ENCODE measurements at regions not wholly inside any gene's neighbourhood (a gene's known extent, or its start where the extent isn't known, plus 50 kb on each side); places are given as distances from the start of the nearest gene placed in this dataset.
A peak's percentile ranks its signal among the peaks of the same experiment; 100 is the strongest.
"Not testable (repeated sequence)": the region's sequence is repeated elsewhere in the genome, so short reads cannot be mapped to it uniquely, and the experiment has no call there.

DNA sequence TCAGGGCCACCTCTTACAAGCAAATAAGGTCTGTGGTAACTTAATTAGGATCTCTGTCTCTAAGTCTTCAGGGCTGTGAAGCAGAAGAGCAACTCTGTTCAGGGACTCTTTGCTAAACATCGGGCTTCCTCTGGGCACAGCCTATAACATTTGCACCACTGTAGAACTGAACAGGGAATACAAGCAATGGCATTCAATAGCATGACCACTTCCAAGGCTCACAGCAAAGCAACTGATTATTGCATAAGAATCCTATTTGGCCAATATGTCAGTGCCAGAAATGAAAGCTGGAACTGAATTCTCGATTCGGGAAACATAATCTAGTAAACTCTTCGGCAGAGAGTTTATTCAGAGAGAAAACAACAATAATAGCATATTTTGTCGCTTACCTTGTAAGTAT lies 92.2 kb upstream of the AMZ2 start:
- Mint-ChIP-seq H3K27me3 (no peaks in the 10 kb centered on the region), H3K36me3 (ENCODE audit: low read depth) (no peaks in the 10 kb centered on the region), H3K27ac (no peak overlapping the region), H3K4me1 (ENCODE audit: low read depth) (no peaks in the 10 kb centered on the region), H3K4me3 (no peak overlapping the region), H3K9me3 (no peaks in the 10 kb centered on the region)
- intact Hi-C loops (cut with micrococcal nuclease), result no loop called here

DNA sequence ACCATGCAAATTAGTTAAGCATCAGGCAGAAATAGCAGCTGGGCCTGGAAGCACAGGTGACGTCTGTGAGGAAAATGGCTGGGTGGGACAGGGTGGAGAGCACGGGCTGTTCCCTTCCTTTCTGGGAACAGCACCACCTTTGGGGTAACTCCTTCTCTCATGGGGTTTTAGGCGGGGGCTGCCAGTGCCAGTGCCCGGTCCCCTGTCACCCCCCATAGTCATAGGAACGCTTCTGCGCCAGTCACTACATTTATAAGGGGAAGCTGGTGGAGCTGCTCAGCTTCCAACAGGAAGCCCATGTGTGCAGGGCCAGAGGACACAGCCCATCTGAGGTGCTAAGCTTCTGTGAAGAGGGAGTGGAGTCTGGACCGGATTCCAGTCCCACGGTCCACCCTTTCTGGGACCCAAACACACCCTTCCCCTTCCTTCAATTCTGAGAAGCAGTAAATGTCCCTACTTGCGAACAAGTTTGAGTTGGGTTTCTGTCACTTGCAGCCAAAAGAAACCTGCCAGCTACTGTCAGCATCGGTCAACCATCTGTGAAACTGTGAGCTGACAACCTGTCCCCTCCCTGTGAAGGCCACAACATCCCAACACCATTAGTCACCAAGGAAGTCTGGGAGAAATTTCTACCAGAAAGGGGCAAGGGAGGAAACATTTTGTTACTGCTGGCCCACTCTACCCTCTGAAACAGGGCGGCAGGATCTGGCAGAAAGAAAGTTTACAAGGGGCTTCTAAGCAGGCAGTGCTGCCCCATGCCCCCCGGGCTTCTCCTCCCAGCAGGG lies 86.0 kb upstream of the AMZ2 start:
- Mint-ChIP-seq H3K27ac (no peak overlapping the region), H3K4me1 (ENCODE audit: low read depth) (no peaks in the 10 kb centered on the region), H3K4me3 (no peak overlapping the region), H3K27me3 (no peaks in the 10 kb centered on the region), H3K36me3 (ENCODE audit: low read depth) (no peaks in the 10 kb centered on the region), H3K9me3 (no peaks in the 10 kb centered on the region)
- intact Hi-C loops (cut with micrococcal nuclease), result no loop called here

DNA sequence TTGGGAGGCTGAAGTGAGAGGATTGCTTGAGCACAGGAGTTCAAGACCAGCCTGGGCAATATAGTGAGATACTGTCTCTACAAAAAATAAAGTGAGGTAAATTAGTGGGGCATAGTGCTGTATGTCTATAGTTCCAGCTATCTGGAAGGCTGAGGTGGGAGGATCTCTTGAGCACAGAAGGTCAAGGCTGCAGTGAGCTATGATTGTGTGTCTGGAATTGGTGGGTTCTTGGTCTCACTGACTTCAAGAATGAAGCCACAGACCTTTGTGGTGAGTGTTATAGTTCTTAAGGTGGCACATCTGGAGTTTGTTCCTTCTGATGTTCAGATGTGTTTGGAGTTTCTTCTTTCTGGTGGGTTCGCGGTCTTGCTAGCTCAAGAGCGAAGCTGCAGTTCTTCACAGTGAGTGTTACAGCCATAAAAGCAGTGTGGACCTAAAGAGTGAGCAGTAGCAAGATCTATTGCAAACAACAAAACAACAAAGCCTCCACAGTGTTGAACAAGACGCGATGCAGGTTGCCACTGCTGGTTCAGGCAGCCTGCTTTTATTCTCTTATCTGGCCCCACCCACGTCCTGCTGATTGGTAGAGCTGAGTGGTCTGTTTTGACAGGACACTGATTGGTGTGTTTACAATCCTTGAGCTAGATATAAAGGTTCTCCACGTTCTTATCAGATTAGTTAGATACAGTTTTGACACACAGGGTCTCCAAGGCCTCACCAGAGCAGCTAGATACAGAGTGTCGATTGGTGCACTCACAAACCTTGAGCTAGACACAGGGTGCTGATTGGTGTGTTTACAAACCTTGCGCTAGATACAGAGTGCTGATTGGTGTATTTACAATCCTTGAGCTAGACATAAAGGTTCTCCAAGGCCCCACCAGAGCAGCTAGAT lies 79.3 kb upstream of the AMZ2 start:
- H3K9me3 Mint-ChIP-seq; H3K27me3 Mint-ChIP-seq; H3K4me1 Mint-ChIP-seq (ENCODE audit: low read depth); H3K27ac Mint-ChIP-seq; intact Hi-C loops (cut with micrococcal nuclease); H3K4me3 Mint-ChIP-seq; H3K36me3 Mint-ChIP-seq (ENCODE audit: low read depth): not testable (repeated sequence)

DNA sequence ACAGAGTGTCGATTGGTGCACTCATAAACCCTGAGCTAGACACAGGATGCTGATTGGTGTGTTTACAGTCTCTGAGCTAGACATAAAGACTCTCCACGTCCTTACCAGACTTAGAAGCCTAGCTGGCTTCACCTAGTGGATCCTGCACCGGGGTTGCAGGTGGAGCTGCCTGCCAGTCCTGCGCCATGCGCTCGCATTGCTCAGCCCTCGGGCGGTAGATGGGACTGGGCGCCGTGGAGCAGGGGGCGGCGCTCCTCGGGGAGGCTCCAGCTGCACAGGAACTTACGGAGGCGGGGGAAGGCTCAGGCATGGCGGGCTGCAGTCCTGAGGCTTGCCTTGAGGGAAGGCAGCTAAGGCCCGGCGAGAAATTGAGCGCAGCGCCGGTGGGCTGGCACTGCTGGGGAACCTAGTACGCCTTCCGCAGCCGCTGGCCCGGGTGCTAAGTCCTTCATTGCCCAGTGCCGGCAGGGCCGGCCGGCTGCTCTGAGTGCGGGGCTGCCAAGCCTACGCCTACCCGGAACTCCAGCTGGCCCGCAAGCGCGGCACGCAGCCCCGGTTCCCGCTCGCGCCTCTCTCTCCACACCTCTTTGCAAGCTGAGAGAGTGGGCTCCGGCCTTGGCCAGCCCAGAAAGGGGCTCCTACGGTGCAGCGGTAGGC lies 78.5 kb upstream of the AMZ2 start:
- H3K9me3 Mint-ChIP-seq; H3K4me1 Mint-ChIP-seq (ENCODE audit: low read depth); H3K27me3 Mint-ChIP-seq; H3K36me3 Mint-ChIP-seq (ENCODE audit: low read depth); intact Hi-C loops (cut with micrococcal nuclease); H3K27ac Mint-ChIP-seq: not testable (repeated sequence)
- H3K4me3 Mint-ChIP-seq, result peak overlapping the region; percentile 17

DNA sequence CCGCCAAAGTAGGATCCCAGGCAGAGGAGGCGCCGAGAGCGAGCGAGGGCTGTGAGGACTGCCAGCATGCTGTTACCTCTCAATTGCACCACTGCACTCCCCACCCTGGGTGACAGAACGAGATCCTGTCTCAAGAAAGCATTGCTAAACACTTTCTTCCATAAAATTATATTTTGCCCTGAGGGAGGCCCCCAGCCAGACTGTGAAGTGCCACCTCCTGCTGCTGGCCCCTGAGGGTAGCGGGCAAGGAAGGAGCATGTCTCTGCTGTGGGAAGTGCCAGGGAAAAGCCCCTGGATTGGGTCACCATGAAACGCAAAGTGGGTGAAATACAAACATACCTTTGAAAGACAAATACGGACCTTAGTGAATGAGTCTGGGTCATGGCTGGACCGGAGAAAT lies 78.0 kb upstream of the AMZ2 start:
- Mint-ChIP-seq H3K4me1 (ENCODE audit: low read depth) (peaks cover 5% of the 10 kb centered on the region), H3K27me3 (no peaks in the 10 kb centered on the region), H3K27ac (no peak overlapping the region), H3K36me3 (ENCODE audit: low read depth) (no peaks in the 10 kb centered on the region), H3K9me3 (no peaks in the 10 kb centered on the region), H3K4me3 (no peak overlapping the region)
- intact Hi-C loops (cut with micrococcal nuclease), result no loop called here

DNA sequence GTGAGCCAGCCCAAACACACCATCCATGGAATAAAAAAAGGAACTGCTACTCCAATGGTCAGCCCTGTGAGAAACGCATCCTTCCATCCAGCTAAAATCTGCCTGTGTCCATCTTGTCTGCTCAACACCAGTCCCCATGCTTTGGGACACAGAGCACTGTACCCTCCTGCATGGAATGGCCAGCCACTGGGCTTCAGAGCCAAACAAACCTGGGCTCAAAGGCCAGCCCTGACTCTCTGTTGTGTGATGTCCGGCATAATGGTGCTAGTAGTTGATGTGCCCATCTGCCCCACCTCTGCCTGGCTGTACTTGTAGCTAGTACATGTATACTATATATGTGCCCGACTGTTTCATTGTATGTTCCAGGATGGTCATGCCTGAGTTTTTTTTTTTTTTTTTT lies 77.6 kb upstream of the AMZ2 start:
- Mint-ChIP-seq H3K9me3 (no peaks in the 10 kb centered on the region), H3K36me3 (ENCODE audit: low read depth) (no peaks in the 10 kb centered on the region), H3K4me1 (ENCODE audit: low read depth) (peaks cover 5% of the 10 kb centered on the region), H3K27me3 (no peaks in the 10 kb centered on the region), H3K4me3 (no peak overlapping the region), H3K27ac (no peak overlapping the region)
- intact Hi-C loops (cut with micrococcal nuclease), result no loop called here

DNA sequence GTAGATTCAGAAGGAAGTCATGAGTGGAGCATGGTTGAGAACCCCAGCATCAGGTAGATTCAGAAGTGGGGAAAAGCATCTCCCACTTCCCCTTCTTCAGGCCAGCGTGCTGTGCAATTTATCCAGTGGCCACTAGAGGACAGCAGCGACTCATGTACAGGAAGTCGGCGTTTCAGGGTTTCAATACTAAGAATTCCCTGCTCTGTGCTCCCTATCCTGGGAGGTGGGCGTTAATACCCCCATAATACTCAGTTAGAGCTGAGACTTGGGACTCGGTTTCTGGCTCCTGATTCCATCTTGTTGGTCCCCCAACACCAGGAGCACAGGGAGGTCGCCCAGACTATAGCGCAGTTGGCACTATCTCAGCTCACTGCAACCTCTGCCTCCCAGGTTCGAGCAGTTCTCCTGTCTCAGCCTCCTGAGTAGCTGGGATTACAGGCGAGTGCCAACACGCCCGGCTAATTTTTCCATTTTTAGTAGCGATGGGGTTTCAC lies 75.3 kb upstream of the AMZ2 start:
- no peak overlapping the region for H3K4me3 Mint-ChIP-seq
- intact Hi-C loops (cut with micrococcal nuclease), result no loop called here
- peaks cover 4% of the 10 kb centered on the region for H3K4me1 Mint-ChIP-seq (ENCODE audit: low read depth)
- H3K36me3 Mint-ChIP-seq (ENCODE audit: low read depth), result no peaks in the 10 kb centered on the region
- no peaks in the 10 kb centered on the region for H3K9me3 Mint-ChIP-seq
- no peak overlapping the region for H3K27ac Mint-ChIP-seq
- no peaks in the 10 kb centered on the region for H3K27me3 Mint-ChIP-seq

DNA sequence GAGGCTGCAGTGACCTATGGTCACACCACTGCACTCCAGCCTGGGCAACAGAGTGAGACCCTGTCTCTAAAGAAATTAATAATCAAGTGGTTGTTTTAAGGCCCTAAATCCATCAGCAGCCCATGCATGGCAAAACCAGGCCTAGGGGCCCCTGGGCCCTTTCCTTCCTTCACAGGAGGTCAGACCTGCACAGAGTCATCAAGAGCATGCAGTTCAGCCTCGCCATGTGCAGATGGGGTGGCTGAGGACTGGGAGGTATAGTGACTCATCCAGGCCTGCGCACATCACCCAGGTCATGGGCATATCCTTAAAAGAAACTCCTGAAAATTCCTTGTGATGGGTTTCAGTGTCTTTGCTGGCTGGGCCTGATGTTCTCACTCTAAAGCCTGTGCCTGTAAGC lies 72.4 kb upstream of the AMZ2 start:
- Mint-ChIP-seq H3K4me1 (ENCODE audit: low read depth) (no peaks in the 10 kb centered on the region), H3K9me3 (no peaks in the 10 kb centered on the region), H3K36me3 (ENCODE audit: low read depth) (no peaks in the 10 kb centered on the region), H3K27ac (no peak overlapping the region), H3K27me3 (no peaks in the 10 kb centered on the region), H3K4me3 (no peak overlapping the region)
- intact Hi-C loops (cut with micrococcal nuclease), result no loop called here

DNA sequence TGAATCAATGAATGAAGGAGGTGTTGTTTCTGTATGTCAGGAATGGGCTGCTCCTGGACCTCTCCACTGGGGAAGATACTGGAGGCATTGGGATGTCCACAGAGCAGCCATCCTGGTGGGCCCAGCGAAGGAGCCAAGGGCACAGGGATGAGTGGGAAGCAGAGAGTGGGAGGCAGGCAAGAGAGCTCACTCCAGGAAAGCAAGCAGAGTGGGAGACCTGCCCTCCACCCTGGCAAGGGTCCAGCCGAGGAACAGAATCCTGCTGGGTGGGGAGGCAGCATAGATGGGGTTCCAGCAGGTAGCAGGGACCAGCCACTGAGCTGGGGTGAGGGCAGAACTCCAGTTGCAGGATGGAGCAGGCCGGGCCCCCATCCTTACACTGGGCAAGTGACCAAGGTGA lies 71.9 kb upstream of the AMZ2 start:
- Mint-ChIP-seq H3K4me1 (ENCODE audit: low read depth) (no peaks in the 10 kb centered on the region), H3K4me3 (no peak overlapping the region), H3K27ac (no peak overlapping the region), H3K27me3 (peaks cover 4% of the 10 kb centered on the region), H3K9me3 (no peaks in the 10 kb centered on the region), H3K36me3 (ENCODE audit: low read depth) (no peaks in the 10 kb centered on the region)
- intact Hi-C loops (cut with micrococcal nuclease), result no loop called here

DNA sequence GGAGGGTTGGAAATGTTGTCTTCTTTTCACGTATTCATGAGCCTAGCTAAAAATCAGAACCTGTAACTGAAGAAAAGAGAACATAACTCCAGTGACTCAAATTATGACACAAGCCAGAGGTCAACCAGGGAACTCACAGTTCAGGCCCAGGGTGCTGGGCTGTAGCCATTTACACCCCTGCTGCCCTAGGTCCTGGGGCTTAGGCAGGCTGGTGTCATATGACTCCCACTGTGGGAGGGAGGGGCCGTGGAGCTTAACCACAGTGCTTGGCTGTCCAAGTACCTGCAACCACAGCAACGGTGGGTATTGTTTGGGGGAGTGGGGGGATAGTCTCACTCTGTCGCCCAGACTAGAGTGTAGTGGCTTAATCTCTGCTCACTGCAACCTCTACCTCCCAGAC lies 71.1 kb upstream of the AMZ2 start:
- peaks cover 5% of the 10 kb centered on the region for H3K27me3 Mint-ChIP-seq
- intact Hi-C loops (cut with micrococcal nuclease), result no loop called here
- H3K9me3 Mint-ChIP-seq, result no peaks in the 10 kb centered on the region
- no peaks in the 10 kb centered on the region for H3K36me3 Mint-ChIP-seq (ENCODE audit: low read depth)
- no peak overlapping the region for H3K4me3 Mint-ChIP-seq
- H3K4me1 Mint-ChIP-seq (ENCODE audit: low read depth), result no peaks in the 10 kb centered on the region
- no peak overlapping the region for H3K27ac Mint-ChIP-seq

DNA sequence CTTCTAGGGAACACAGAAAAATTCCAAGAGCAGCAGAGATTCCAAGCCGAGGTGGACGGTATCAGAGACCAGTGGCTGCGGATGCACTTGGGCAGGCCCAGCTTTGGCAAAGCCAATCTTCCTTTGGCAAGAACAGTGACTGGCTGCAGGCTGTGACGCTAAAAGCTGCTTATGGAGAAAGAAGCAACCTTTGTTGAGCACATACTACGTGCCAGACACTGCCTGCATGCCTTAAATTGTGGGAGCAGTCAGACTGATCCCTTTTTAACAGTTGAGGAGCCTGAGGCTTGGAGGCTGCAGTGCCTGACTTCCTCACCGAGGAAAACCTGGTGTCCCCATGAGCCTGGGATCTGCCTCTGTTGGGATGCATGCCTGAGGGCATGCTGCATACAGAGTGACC lies 69.0 kb upstream of the AMZ2 start:
- Mint-ChIP-seq H3K4me3 (no peak overlapping the region), H3K4me1 (ENCODE audit: low read depth) (no peaks in the 10 kb centered on the region), H3K36me3 (ENCODE audit: low read depth) (no peaks in the 10 kb centered on the region), H3K9me3 (no peaks in the 10 kb centered on the region), H3K27me3 (peaks cover 6% of the 10 kb centered on the region), H3K27ac (no peak overlapping the region)
- intact Hi-C loops (cut with micrococcal nuclease), result no loop called here

DNA sequence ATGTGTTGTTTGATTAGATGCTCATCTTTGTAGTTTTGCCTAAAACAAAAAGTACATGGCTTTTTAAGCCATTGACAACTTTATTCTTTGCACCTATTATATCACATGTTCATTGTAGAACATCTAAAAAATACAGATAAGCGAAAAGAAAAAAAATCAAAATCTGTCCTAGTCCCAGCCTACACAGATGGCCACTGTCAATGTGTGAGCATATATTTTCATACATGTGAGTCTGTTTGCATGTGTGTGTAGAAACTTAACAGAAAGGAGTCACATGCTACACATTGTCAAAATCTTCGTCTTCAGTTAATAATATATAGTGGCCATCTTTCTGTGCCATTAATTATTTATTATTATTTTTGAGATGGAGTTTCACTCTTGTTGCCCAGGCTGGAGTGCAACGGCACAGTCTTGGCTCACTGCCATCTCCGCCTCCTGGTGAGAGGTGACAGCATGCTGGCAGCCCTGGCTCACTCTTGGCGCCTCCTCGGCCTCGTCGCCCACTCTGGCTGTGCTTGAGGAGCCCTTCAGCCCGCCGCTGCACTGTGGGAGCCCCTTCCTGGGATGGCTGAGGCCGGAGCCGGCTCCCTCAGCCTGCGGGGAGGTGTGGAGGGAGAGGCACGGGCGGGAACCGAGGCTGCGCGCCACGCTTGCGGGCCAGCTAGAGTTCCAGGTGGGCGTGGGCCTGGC lies 68.5 kb upstream of the AMZ2 start:
- intact Hi-C loops (cut with micrococcal nuclease), result no loop called here
- peaks cover 10% of the 10 kb centered on the region for H3K27me3 Mint-ChIP-seq
- H3K36me3 Mint-ChIP-seq (ENCODE audit: low read depth), result no peaks in the 10 kb centered on the region
- no peak overlapping the region for H3K4me3 Mint-ChIP-seq
- H3K27ac Mint-ChIP-seq, result no peak overlapping the region
- no peaks in the 10 kb centered on the region for H3K9me3 Mint-ChIP-seq
- no peaks in the 10 kb centered on the region for H3K4me1 Mint-ChIP-seq (ENCODE audit: low read depth)

DNA sequence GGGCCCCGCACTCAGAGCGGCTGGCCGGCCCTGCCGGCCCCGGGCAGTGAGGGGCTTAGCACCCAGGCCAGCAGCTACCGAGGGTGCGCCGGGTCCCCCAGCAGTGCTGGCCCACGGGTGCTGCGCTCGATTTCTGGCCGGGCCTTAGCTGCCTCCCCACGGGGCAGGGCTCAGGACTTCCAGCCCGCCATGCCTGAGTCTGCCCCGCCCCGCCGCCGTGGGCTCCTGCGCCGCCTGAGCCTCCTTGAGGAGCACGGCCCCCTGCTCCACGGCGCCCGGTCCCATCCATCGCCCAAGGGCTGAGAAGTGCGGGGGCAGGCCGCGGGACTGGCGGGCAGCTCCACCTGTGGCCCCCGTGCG lies 67.9 kb upstream of the AMZ2 start:
- Mint-ChIP-seq H3K27me3 (peaks cover 10% of the 10 kb centered on the region), H3K4me3 (no peak overlapping the region), H3K27ac (no peak overlapping the region), H3K4me1 (ENCODE audit: low read depth) (no peaks in the 10 kb centered on the region), H3K36me3 (ENCODE audit: low read depth) (no peaks in the 10 kb centered on the region), H3K9me3 (no peaks in the 10 kb centered on the region)
- intact Hi-C loops (cut with micrococcal nuclease), result no loop called here

DNA sequence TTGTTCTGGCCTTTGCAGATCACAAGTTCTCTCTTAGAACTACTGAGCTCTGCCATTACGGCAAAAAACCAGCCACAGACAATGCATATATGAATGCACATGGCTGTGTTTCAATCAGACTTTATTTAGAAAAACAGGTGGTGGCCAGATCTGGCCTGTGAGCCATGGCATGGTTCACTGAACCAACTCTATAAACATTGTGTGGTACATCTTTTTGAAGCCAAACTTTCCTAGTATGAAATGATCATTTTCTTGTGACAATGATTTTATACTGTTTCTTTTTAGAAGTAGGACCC lies 65.9 kb upstream of the AMZ2 start:
- H3K4me1 Mint-ChIP-seq (ENCODE audit: low read depth), result no peaks in the 10 kb centered on the region
- intact Hi-C loops (cut with micrococcal nuclease), result no loop called here
- peaks cover 10% of the 10 kb centered on the region for H3K27me3 Mint-ChIP-seq
- H3K4me3 Mint-ChIP-seq, result no peak overlapping the region
- H3K9me3 Mint-ChIP-seq, result no peaks in the 10 kb centered on the region
- H3K36me3 Mint-ChIP-seq (ENCODE audit: low read depth), result no peaks in the 10 kb centered on the region
- H3K27ac Mint-ChIP-seq, result no peak overlapping the region
